ENCODE measurements at regions not wholly inside any gene's neighbourhood (a gene's known extent, or its start where the extent isn't known, plus 50 kb on each side); places are given as distances from the start of the nearest gene placed in this dataset.

GRCh38 chr9:29648601-29649000 is 2075.3 kb upstream of the C9orf72 start:
- H3K27me3 ChIP-seq: no peaks in the 10 kb centered on the region
- ATAC-seq: no peak
- no peak for DNase-seq

GRCh38 chr9:29656641-29657406 is 2083.5 kb upstream of the C9orf72 start:
- TF ChIP-seq CTCF (IDR thresholded peaks at IDR 0.05) (no peak), POLR2A (IDR thresholded peaks at IDR 0.05) (no peak)
- Histone ChIP-seq H3K4me3 (no peak overlapping the region), H3K27me3 (no peaks in the 10 kb centered on the region), H3K27ac (no peak overlapping the region), H3K4me1 (no peaks in the 10 kb centered on the region), H3K36me3 (no peaks in the 10 kb centered on the region), H3K9me3 (no peaks in the 10 kb centered on the region)
- 52% methylated on average over 4 of the region's 7 CpGs for WGBS (ENCODE audit: insufficient coverage, low coverage, low lambda C conversion rate, missing lambda C conversion rate)
- intact Hi-C loops (cut with DNase I): no loop called here
- no peak for DNase-seq
- no peak for ATAC-seq

More at GRCh38 chr9:29648601-29649000, 2075.3 kb upstream of the C9orf72 start:
- Histone ChIP-seq H3K4me3 (no peak overlapping the region), H3K9me3 (no peaks in the 10 kb centered on the region), H3K36me3 (no peaks in the 10 kb centered on the region), H3K4me1 (no peaks in the 10 kb centered on the region), H3K27ac (no peak overlapping the region)
- intact Hi-C loops (cut with DNase I): no loop called here
- TF ChIP-seq CTCF (IDR thresholded peaks at IDR 0.05) (no peak), POLR2A (IDR thresholded peaks at IDR 0.05) (no peak)

GRCh38 chr9:29657821-29658220 is 2084.5 kb upstream of the C9orf72 start:
- Histone ChIP-seq H3K27ac (no peak overlapping the region), H3K4me1 (no peaks in the 10 kb centered on the region), H3K9me3 (no peaks in the 10 kb centered on the region), H3K36me3 (no peaks in the 10 kb centered on the region), H3K27me3 (no peaks in the 10 kb centered on the region), H3K4me3 (no peak overlapping the region)
- TF ChIP-seq CTCF (IDR thresholded peaks at IDR 0.05) (no peak), POLR2A (IDR thresholded peaks at IDR 0.05) (no peak)
- 73% methylated on average over 7 of the region's 7 CpGs for WGBS (ENCODE audit: insufficient coverage, low coverage, low lambda C conversion rate, missing lambda C conversion rate)
- DNase-seq: no peak
- intact Hi-C loops (cut with DNase I): no loop called here
- ATAC-seq: no peak

GRCh38 chr9:29659014-29659413 is 2085.7 kb upstream of the C9orf72 start:
- H3K4me1 ChIP-seq: no peaks in the 10 kb centered on the region
- WGBS (ENCODE audit: insufficient coverage, low coverage, low lambda C conversion rate, missing lambda C conversion rate): 54% methylated on average over 6 of the region's 6 CpGs
- no peaks in the 10 kb centered on the region for H3K27me3 ChIP-seq
- ATAC-seq (no peak), DNase-seq (no peak)
- no peaks in the 10 kb centered on the region for H3K9me3 ChIP-seq
- no peaks in the 10 kb centered on the region for H3K36me3 ChIP-seq
- intact Hi-C loops (cut with DNase I): no loop called here
- no peak overlapping the region for H3K27ac ChIP-seq
- H3K4me3 ChIP-seq: no peak overlapping the region
- no peak for TF ChIP-seq POLR2A (IDR thresholded peaks at IDR 0.05)
- TF ChIP-seq CTCF (IDR thresholded peaks at IDR 0.05): no peak

Measured in right lobe of liver (tissue), 6 donors.